ENCODE measurements at regions not wholly inside any gene's neighbourhood (a gene's known extent, or its start where the extent isn't known, plus 50 kb on each side); places are given as distances from the start of the nearest gene placed in this dataset.

DNA sequence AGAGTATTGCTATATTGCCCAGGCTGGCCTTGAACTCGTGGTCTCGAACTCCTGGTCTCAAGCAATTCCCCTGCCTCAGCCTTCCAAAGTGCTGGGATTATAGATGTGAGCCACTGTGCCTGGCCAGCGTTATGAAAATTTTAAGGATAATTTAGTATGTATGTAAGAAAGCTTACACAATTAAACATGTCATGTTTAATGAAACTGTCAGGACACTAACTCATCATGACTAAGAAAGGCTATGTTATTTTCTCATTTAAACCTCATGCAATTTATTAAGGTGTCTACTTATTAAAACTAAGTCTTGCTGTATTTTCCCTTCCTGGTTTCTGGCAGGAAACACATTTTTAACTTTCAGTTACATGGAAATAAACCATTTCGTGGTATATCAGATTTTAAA lies 106.8 kb upstream of the ATP10A start:
- Histone ChIP-seq H4K20me1 (ENCODE audit: control insufficient read depth, insufficient read depth, low read depth, low read length) (no peaks in the 10 kb centered on the region), H3K9me2 (replicated peaks; ENCODE audit: control insufficient read depth, low read length) (no peaks in the 10 kb centered on the region), H3K4me3 (ENCODE audit: low read length) (no peak overlapping the region), H3K4me1 (ENCODE audit: control insufficient read depth, low read length) (no peaks in the 10 kb centered on the region), H3K27me3 (ENCODE audit: control insufficient read depth, low read length) (no peaks in the 10 kb centered on the region), H3K4me2 (ENCODE audit: low read length) (no peak overlapping the region), H3K9me3 (ENCODE audit: control insufficient read depth, insufficient read depth, low read length) (peaks cover 19% of the 10 kb centered on the region; the same call in 1 of the 2 replicates), H3K79me2 (ENCODE audit: control insufficient read depth, low read length) (no peaks in the 10 kb centered on the region), H3K36me3 (ENCODE audit: control insufficient read depth, low read length) (no peaks in the 10 kb centered on the region), H3K27ac (ENCODE audit: low read depth, low read length) (no peak overlapping the region), H3F3A (ENCODE audit: control insufficient read depth, insufficient read depth) (no peaks in the 10 kb centered on the region)
- TF ChIP-seq CTCF (IDR thresholded peaks at IDR 0.05; ENCODE audit: low read depth, low read length, poor library complexity, severe bottlenecking) (no peak), EZH2phosphoT487 (IDR thresholded peaks at IDR 0.05; ENCODE audit: borderline replicate concordance, low read length) (no peak)

GRCh38 chr15:25967116-25967515 lies 104.0 kb upstream of the ATP10A start:
- H3K27me3 ChIP-seq (ENCODE audit: control insufficient read depth, low read length): no peaks in the 10 kb centered on the region
- H3K9me3 ChIP-seq (ENCODE audit: control insufficient read depth, insufficient read depth, low read length): peaks cover 20% of the 10 kb centered on the region; the same call in 1 of the 2 replicates
- no peaks in the 10 kb centered on the region for H3K4me1 ChIP-seq (ENCODE audit: control insufficient read depth, low read length)
- H3K27ac ChIP-seq (ENCODE audit: low read depth, low read length): no peak overlapping the region
- H3K4me2 ChIP-seq (ENCODE audit: low read length): no peak overlapping the region
- H3K4me3 ChIP-seq (ENCODE audit: low read length): no peak overlapping the region
- no peaks in the 10 kb centered on the region for H4K20me1 ChIP-seq (ENCODE audit: control insufficient read depth, insufficient read depth, low read depth, low read length)
- no peaks in the 10 kb centered on the region for H3K79me2 ChIP-seq (ENCODE audit: control insufficient read depth, low read length)
- no peaks in the 10 kb centered on the region for H3K9me2 ChIP-seq (replicated peaks; ENCODE audit: control insufficient read depth, low read length)
- TF ChIP-seq CTCF (IDR thresholded peaks at IDR 0.05; ENCODE audit: low read depth, low read length, poor library complexity, severe bottlenecking) (no peak), EZH2phosphoT487 (IDR thresholded peaks at IDR 0.05; ENCODE audit: borderline replicate concordance, low read length) (no peak)
- no peaks in the 10 kb centered on the region for H3F3A ChIP-seq (ENCODE audit: control insufficient read depth, insufficient read depth)
- no peaks in the 10 kb centered on the region for H3K36me3 ChIP-seq (ENCODE audit: control insufficient read depth, low read length)

- Histone ChIP-seq H3K27me3 (ENCODE audit: control insufficient read depth, low read length) (no peaks in the 10 kb centered on the region), H3K4me1 (ENCODE audit: control insufficient read depth, low read length) (no peaks in the 10 kb centered on the region), H4K20me1 (ENCODE audit: control insufficient read depth, insufficient read depth, low read depth, low read length) (no peaks in the 10 kb centered on the region), H3K36me3 (ENCODE audit: control insufficient read depth, low read length) (no peaks in the 10 kb centered on the region), H3K9me2 (replicated peaks; ENCODE audit: control insufficient read depth, low read length) (no peaks in the 10 kb centered on the region), H3K9me3 (ENCODE audit: control insufficient read depth, insufficient read depth, low read length) (peaks cover 16% of the 10 kb centered on the region; the same call in 1 of the 2 replicates), H3F3A (ENCODE audit: control insufficient read depth, insufficient read depth) (no peaks in the 10 kb centered on the region), H3K4me3 (ENCODE audit: low read length) (no peak overlapping the region), H3K79me2 (ENCODE audit: control insufficient read depth, low read length) (no peaks in the 10 kb centered on the region), H3K27ac (ENCODE audit: low read depth, low read length) (no peak overlapping the region), H3K4me2 (ENCODE audit: low read length) (no peak overlapping the region)
- TF ChIP-seq EZH2phosphoT487 (IDR thresholded peaks at IDR 0.05; ENCODE audit: borderline replicate concordance, low read length) (no peak), CTCF (IDR thresholded peaks at IDR 0.05; ENCODE audit: low read depth, low read length, poor library complexity, severe bottlenecking) (no peak)
Observed at GRCh38 chr15:25965326-25965725, 102.2 kb upstream of the ATP10A start.
